GM12878 (cell line): ENCODE measurements at regions not wholly inside any gene's neighbourhood (a gene's known extent, or its start where the extent isn't known, plus 50 kb on each side); places are given as distances from the start of the nearest gene placed in this dataset.

ENCODE experiments used
- ATAC-seq: fragments of 200-7000 bp; cut with Tn5 transposase; 3 replicates; pipeline ENCODE4 v1.9.1; 2020; ENCODE audit warnings: mild to moderate bottlenecking, moderate library complexity
- BruUV-seq: library from RNA; stranded (reverse); fragments of 400-500 nt; replicated peaks from 2 replicates; lab custom pipeline; 2021; lab: Mats Ljungman, UMichigan
- CTCF ChIA-PET: fragments of 300-600 bp; sonication (Branson Sonifier 250); formaldehyde crosslinking; extraction: SDS; loops from one replicate; lab custom pipeline; 2021; ENCODE audit warnings: inconsistent platforms; lab: Yijun Ruan, JAX
- POLR2A ChIA-PET: fragments of 350-600 bp; formaldehyde crosslinking; extraction: SDS; loops from one replicate; lab custom pipeline; 2021; ENCODE audit warnings: inconsistent platforms; lab: Charles Lee
- RAD21 ChIA-PET: fragments of 300-600 bp; sonication (Branson Sonifier 250); formaldehyde crosslinking; loops from one replicate; lab custom pipeline; 2023; ENCODE audit warnings: antibody characterized with exemption; ENCODE audit not compliant: unreplicated experiment; lab: Charles Lee
- SMC1A ChIA-PET: fragments of 300-600 bp; sonication (Branson Sonifier 250); formaldehyde crosslinking; loops from one replicate; lab custom pipeline; 2023; ENCODE audit not compliant: unreplicated experiment, uncharacterized antibody; lab: Charles Lee
- DNase-seq: peaks from one replicate; pipeline ENCODE4 v3.0.0-alpha.2; 2011; ENCODE audit warnings: low read depth, low spot score
- FAIRE-seq: peaks from 3 replicates; lab custom pipeline; 2011; peaks lifted over from hg19 to GRCh38; lab: Jason Lieb, UNC
- H2AFZ ChIP-seq: 2 replicates; pipeline ENCODE4 v1.6.0; 2011; ENCODE audit warnings: low read depth, low read length, control low read depth; ENCODE audit not compliant: control insufficient read depth
- H3K27ac ChIP-seq: 2 replicates; pipeline ENCODE4 v1.5.1; 2011; ENCODE audit warnings: control low read depth; ENCODE audit not compliant: control insufficient read depth, insufficient read depth
- H3K27me3 ChIP-seq, 2 experiments: replicated peaks in 1 of 2; 2 replicates each; pipeline versions ENCODE4 v1.6.0 to v1.6.1; 2011; ENCODE audit warnings: low read length in 1 of 2; ENCODE audit not compliant: control insufficient read depth in 2 of 2, insufficient read depth in 2 of 2
- H3K36me3 ChIP-seq, 2 experiments: 2 replicates each; pipeline ENCODE4 v1.5.1; 2011; ENCODE audit warnings: low read length in 1 of 2; ENCODE audit not compliant: control insufficient read depth in 2 of 2, insufficient read depth in 2 of 2
- H3K4me1 ChIP-seq: 2 replicates; pipeline ENCODE4 v1.6.1; 2011; ENCODE audit warnings: mild to moderate bottlenecking, low read length, moderate library complexity, mixed read lengths; ENCODE audit not compliant: control insufficient read depth, insufficient read depth
- H3K4me2 ChIP-seq: 2 replicates; pipeline ENCODE4 v1.6.0; 2011; ENCODE audit warnings: control low read depth; ENCODE audit not compliant: control insufficient read depth, insufficient read depth
- H3K4me3 ChIP-seq: fragments of 200-600 bp; sonication (generic); 2 replicates; pipeline ENCODE4 v1.5.1; 2016
- H3K79me2 ChIP-seq: 2 replicates; pipeline ENCODE4 v1.6.0; 2011; ENCODE audit warnings: low read length; ENCODE audit not compliant: control insufficient read depth, insufficient read depth
- H3K9ac ChIP-seq: 2 replicates; pipeline ENCODE4 v1.8.0; 2011; ENCODE audit warnings: low read length, control low read depth, mixed read lengths; ENCODE audit not compliant: control insufficient read depth, insufficient read depth
- H3K9me3 ChIP-seq: replicated peaks from 3 replicates; pipeline ENCODE4 v1.5.1; 2011; ENCODE audit warnings: mild to moderate bottlenecking, low read length; ENCODE audit not compliant: control insufficient read depth, insufficient read depth
- H4K20me1 ChIP-seq: 2 replicates; pipeline ENCODE4 v1.6.0; 2011; ENCODE audit not compliant: control insufficient read depth, insufficient read depth
- KDM1A ChIP-seq: fragments of 200-600 bp; sonication (generic); IDR thresholded peaks from 2 replicates; pipeline ENCODE4 v1.6.1; 2016; ENCODE audit warnings: borderline replicate concordance
- MEF2B ChIP-seq: fragments of 450-650 bp; IDR thresholded peaks from 2 replicates; pipeline ENCODE4 v1.6.1; 2018; ENCODE audit warnings: mild to moderate bottlenecking, moderate library complexity; ENCODE audit not compliant: partially characterized antibody, poor library complexity, severe bottlenecking
- NFIC ChIP-seq: IDR thresholded peaks from 2 replicates; pipeline ENCODE4 v1.6.1; 2012; ENCODE audit warnings: low read depth, mild to moderate bottlenecking, inconsistent platforms, low read length, moderate library complexity
- TCF7 ChIP-seq: IDR thresholded peaks from 2 replicates; pipeline ENCODE4 v1.6.1; 2014; ENCODE audit warnings: antibody characterized with exemption, borderline replicate concordance
- WGBS: methylation state at CpG from one replicate; pipeline ENCODE4 v1.1.6; 2016; ENCODE audit warnings: low lambda C conversion rate; ENCODE audit not compliant: insufficient replicate concordance, insufficient coverage; ENCODE audit errors: missing lambda C conversion rate; 5-methylcytosine and 5-hydroxymethylcytosine counted together
- in situ Hi-C: fragments of 300-500 bp; cut with MboI; formaldehyde crosslinking; loops from 9 replicates; pipeline ENCODE4 v1.14.3; 2018; ENCODE audit warnings: mixed read lengths
- intact Hi-C: fragments of 100-400 bp; cut with micrococcal nuclease; formaldehyde crosslinking; loops from one replicate; pipeline ENCODE4 v1.14.2; 2022; ENCODE audit not compliant: unreplicated experiment
- TF ChIP-seq, protein P1 (sequence below): fragments of 450-650 bp; IDR thresholded peaks from 2 replicates; pipeline ENCODE4 v1.6.1; 2017; ENCODE audit warnings: low read depth, mild to moderate bottlenecking, moderate library complexity
- TF ChIP-seq, protein P2 (sequence below): IDR thresholded peaks from 2 replicates; pipeline ENCODE4 v1.6.1; 2012; ENCODE audit warnings: low read depth, low read length, improper control_type of control experiment
- TF ChIP-seq, protein P3 (sequence below): IDR thresholded peaks from 2 replicates; pipeline ENCODE4 v1.6.1; 2012; ENCODE audit warnings: low read length, inconsistent platforms
- TF ChIP-seq, protein P4 (sequence below): IDR thresholded peaks from 2 replicates; pipeline ENCODE4 v1.6.1; 2011; ENCODE audit warnings: borderline replicate concordance, low read depth, mild to moderate bottlenecking, moderate library complexity, low read length; ENCODE audit not compliant: insufficient read depth, poor library complexity, severe bottlenecking

DNA sequence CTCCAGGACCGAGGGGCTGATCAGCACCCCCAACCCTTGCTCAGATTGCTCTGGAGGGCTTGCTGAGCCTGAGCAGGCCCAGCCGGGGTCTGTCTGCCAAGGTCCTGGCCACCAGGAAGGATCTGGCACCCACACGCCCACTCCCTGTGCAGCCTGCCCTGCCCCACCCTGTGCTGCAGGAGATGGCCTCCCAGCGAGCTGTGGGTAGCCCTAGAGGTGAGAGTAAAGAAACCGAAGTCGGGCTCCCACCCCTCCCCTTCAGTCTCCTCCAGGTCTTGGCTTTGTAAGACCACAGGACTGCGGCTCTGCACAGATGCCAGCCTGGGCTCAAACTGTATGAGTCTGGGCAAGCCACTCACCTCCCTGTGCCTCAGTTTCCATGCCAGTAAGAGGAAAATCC, 307.8 kb downstream of the BCL11B start:
- 8% methylated on average over 7 of the region's 7 CpGs for WGBS
- no peak overlapping the region for H2AFZ ChIP-seq
- no peak overlapping the region for H3K4me2 ChIP-seq
- no peaks in the 10 kb centered on the region; the same call in 2 of the 3 replicates for H3K9me3 ChIP-seq
- H3K4me3 ChIP-seq: no peak overlapping the region
- DNase-seq: no peak
- TF ChIP-seq, protein P1, sequence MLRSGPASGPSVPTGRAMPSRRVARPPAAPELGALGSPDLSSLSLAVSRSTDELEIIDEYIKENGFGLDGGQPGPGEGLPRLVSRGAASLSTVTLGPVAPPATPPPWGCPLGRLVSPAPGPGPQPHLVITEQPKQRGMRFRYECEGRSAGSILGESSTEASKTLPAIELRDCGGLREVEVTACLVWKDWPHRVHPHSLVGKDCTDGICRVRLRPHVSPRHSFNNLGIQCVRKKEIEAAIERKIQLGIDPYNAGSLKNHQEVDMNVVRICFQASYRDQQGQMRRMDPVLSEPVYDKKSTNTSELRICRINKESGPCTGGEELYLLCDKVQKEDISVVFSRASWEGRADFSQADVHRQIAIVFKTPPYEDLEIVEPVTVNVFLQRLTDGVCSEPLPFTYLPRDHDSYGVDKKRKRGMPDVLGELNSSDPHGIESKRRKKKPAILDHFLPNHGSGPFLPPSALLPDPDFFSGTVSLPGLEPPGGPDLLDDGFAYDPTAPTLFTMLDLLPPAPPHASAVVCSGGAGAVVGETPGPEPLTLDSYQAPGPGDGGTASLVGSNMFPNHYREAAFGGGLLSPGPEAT: no peak
- TF ChIP-seq NFIC (no peak), TCF7 (no peak), MEF2B (no peak), KDM1A (no peak)
- TF ChIP-seq, protein P2, sequence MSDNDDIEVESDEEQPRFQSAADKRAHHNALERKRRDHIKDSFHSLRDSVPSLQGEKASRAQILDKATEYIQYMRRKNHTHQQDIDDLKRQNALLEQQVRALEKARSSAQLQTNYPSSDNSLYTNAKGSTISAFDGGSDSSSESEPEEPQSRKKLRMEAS: no peak
- TF ChIP-seq, protein P3, sequence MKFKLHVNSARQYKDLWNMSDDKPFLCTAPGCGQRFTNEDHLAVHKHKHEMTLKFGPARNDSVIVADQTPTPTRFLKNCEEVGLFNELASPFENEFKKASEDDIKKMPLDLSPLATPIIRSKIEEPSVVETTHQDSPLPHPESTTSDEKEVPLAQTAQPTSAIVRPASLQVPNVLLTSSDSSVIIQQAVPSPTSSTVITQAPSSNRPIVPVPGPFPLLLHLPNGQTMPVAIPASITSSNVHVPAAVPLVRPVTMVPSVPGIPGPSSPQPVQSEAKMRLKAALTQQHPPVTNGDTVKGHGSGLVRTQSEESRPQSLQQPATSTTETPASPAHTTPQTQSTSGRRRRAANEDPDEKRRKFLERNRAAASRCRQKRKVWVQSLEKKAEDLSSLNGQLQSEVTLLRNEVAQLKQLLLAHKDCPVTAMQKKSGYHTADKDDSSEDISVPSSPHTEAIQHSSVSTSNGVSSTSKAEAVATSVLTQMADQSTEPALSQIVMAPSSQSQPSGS: no peak
- TF ChIP-seq, protein P4, sequence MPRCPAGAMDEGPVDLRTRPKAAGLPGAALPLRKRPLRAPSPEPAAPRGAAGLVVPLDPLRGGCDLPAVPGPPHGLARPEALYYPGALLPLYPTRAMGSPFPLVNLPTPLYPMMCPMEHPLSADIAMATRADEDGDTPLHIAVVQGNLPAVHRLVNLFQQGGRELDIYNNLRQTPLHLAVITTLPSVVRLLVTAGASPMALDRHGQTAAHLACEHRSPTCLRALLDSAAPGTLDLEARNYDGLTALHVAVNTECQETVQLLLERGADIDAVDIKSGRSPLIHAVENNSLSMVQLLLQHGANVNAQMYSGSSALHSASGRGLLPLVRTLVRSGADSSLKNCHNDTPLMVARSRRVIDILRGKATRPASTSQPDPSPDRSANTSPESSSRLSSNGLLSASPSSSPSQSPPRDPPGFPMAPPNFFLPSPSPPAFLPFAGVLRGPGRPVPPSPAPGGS: no peak
- ChIA-PET POLR2A (no interaction called here), SMC1A (no interaction called here), RAD21 (no interaction called here), CTCF (no interaction called here)
- no peak for ATAC-seq
- no peak overlapping the region for H3K27ac ChIP-seq
- no peak for FAIRE-seq
- H3K9ac ChIP-seq: no peak overlapping the region
- BruUV-seq: no TSS peak
- no peaks in the 10 kb centered on the region for H3K27me3 ChIP-seq
- intact Hi-C loops (no loop called here), in situ Hi-C loops (no loop called here)
- no peaks in the 10 kb centered on the region for H3K79me2 ChIP-seq
- H3K4me1 ChIP-seq: no peaks in the 10 kb centered on the region
- no peaks in the 10 kb centered on the region for H3K36me3 ChIP-seq
- no peaks in the 10 kb centered on the region for H4K20me1 ChIP-seq
